SKM-1 treated with dmso at 0.1 percent for 144 hours (cell line): ENCODE measurements at regions not wholly inside any gene's neighbourhood (a gene's known extent, or its start where the extent isn't known, plus 50 kb on each side); places are given as distances from the start of the nearest gene placed in this dataset.
"Not testable (repeated sequence)": the region's sequence is repeated elsewhere in the genome, so short reads cannot be mapped to it uniquely, and the experiment has no call there.

Experiments used
- DNase-seq: peaks from one replicate; lab custom pipeline; 2025; ENCODE audit not compliant: unreplicated experiment; lab: John Stamatoyannopoulos, UW

- no peak for DNase-seq
Measured at GRCh38 chr5:90071656-90072055, 337.9 kb downstream of the CETN3 start.

GRCh38 chr5:90071066-90071465 lies 338.5 kb downstream of the CETN3 start:
- no peak for DNase-seq

GRCh38 chr5:90066920-90067319 lies 342.6 kb downstream of the CETN3 start:
- DNase-seq, result no peak

DNA sequence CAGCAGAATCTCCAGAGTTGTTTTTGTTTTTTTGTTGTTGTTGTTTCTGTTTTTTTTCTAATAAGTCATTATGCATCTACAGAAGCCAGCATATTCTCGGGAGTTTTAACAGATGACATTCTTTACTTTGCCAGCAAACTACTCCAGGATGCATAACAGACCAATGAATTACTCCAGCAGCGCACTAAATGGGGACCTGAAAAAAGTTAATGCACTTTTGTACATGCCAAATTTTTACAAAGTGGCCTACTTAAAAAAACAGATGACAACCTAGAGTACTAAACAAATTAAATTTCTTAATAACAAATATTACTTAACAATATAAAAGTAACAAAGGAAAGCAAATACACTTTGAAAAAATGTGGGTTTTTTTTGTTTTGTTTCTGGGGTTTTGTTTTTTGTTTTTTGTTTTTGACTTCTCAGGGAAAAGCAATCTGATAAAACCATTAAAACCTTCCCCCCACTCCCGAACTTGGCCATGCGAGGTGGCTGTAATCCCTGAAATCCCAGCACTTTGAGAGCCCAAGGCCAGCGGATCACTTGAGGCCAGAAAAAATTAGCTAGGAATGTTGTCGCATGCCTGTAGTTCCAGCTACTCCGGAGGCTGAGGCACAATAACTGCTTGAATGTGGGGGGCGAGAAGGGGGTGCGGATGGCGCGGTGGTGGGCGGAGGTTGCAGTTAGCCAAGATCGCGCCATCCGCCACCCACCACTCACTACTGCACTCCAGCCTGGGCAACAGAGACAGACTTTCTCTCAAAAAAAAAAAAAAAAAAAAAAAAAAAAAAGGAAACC lies 352.4 kb downstream of the CETN3 start:
- no peak for DNase-seq

- no peak for DNase-seq
Measured at GRCh38 chr5:90055831-90056328, 353.7 kb downstream of the CETN3 start.

DNA sequence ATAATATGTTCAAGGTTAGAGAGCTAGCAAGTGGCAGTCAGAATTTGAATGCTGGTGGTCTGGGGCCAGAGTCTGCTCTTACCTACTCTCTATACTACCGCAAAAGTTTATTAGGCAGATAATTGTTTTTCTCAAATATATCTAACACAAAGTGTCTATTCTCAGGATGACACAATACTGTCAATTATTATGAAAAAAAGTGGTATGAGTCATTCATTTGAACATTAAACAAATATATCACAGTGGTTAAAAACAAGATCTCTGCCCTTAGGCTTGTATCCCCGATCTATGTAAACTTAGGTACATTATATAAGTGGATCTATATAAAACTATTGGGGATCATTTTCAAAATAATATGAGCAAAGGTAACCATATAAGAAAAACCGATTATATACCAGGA lies 354.9 kb downstream of the CETN3 start:
- no peak for DNase-seq

DNA sequence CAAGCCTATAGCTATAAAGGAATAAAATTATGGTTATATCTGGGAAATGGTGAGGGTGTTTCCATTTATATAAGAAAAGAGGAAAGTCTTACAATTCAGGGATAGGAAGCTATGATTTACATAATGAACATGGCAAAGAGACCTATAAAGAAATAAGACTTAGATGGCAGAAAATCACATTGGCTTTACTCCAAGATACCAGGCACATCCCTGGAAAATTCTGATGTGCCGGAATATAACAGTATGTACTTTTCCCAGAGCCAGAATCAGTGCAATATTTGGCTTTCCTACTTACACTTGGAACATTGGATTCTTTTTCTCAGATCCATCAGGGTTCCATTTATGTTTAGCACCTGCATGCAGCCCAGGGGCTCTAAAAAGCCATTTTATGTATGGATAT lies 357.8 kb downstream of the CETN3 start:
- DNase-seq, result no peak

GRCh38 chr5:90050103-90050502 lies 359.5 kb downstream of the CETN3 start:
- DNase-seq, result no peak

- DNase-seq, result no peak
Measured at GRCh38 chr5:90047113-90047512, 362.4 kb downstream of the CETN3 start.

GRCh38 chr5:90040082-90040481 lies 369.5 kb downstream of the CETN3 start:
- DNase-seq, result not testable (repeated sequence)

DNA sequence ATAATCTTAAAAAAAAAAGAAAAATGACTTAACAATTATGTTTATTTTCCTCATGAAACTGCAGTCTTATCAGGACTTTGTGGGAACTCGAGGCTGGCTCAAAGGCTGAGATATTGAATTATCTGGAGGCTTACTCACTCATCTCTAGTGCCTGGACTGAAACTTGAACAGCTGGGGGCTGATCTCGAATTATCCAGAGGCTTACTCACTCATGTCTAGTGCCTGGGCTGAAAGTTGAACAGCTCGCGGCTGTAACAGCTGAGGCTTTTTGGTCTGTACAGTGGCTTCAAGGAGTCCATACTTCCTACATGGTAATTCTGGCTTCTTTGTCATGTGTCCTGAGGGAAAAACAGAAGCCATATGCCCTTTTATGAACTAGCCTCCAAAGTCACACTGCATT lies 371.9 kb downstream of the CETN3 start:
- DNase-seq, result no peak

DNA sequence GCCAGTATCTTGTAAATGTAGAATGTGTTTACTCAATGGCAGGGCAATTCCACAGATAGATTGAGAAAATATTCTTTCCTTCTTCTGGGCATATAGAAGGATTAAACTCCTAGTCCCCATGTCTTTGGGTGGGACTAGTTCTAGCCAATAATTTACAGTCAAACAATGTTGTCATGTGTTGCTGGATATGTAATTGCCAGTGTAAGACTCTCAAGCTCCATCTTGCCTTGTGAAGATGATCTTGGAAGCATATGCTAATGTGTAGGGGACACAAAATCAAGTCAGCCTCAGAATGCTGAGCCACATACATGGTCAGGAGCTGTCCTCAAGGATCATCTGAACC lies 386.9 kb downstream of the CETN3 start:
- DNase-seq, result no peak

DNA sequence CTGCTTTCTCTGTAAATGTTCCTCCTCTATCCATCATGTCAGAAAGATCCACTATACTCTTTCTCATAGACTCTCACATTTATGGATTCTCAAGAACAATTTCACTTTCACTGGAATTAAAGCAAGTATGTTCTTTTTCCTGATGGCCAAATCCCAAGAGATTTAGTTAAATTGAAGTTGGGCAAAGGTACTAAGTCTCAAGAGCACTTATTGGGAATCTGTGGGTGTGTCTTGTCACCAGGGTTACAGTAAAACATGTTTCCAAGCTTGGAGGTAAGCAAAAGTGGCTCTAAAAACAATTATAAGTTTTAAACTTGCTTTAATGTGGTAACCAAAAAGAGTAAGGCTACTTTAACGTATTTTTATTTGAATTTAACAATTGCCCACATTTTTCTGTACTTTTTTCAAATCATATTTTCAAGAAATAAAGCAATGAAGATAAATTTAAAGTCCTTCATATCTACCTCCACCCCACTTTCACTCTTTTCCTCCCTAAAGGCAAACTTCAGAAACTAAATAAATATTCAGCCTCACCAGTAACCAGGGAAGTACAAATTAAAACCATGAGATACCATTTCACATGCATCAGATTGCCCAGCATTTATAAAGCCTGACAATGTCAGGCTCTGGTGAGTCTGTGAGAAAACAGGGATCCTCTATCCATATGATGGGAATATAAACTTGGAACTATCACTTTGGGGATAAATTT lies 387.4 kb downstream of the CETN3 start:
- DNase-seq, result no peak

- DNase-seq, result peak; percentile 33
Measured at GRCh38 chr5:90020575-90021538, 388.7 kb downstream of the CETN3 start.

DNA sequence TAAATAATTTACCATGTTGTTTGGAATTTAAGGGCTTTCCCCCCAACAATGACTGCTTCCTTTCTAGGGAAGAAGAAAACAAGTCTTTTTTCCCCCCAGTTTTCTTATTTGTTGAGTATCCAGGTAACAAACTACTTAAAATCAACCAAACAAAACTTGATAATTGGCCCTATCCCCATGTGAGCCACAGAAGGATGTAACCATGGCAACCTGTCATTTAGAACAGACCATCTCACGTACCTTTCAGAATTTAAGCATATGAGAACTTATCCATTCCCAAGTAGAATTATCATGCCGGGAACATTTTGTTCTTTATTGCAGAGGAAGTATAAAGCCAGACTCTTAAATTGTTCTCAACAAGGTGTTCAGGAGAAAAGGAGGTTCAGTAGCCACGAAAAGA lies 392.3 kb downstream of the CETN3 start:
- DNase-seq, result no peak

GRCh38 chr5:90015584-90016018 lies 394.0 kb downstream of the CETN3 start:
- DNase-seq, result no peak

DNA sequence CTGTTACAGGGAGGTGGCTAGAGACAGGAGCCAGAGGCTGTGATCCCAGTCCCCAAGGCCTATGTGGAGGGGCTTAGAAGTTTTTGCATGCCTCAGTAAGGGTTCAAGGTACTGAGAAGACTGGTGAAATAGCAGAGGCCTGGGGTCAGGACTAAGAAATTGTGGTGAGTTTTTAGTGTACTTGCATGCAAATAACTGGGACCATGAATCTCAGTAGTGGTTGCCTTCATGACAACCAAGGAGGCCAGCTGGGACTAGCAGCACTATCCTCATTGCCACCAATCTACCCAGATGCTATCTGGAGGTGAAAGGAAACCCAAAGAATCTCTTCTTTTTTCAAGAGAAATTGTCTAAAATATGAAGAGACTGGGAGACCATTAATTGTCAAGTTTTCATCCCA lies 395.1 kb downstream of the CETN3 start:
- DNase-seq, result no peak

DNA sequence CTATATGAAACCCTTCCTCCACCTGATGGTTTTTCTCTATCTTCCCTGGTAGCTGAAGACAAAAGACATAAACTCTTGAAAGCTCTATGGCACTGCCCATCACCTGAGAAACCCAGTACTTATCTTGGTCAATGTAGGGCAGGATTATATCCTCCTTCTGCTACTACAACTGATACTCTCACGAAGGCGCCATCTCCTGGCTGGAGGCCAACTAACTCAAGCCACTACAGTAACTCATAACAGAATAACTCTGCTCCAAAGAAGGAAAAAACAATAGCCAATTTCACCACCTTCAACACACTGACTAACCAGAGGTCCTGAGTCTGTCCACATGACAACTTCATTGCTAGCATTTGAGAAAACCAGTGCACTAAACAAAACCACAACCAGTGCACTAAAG lies 409.2 kb downstream of the CETN3 start:
- no peak for DNase-seq

GRCh38 chr5:89998519-89999305 lies 410.8 kb downstream of the CETN3 start:
- DNase-seq, result no peak

DNA sequence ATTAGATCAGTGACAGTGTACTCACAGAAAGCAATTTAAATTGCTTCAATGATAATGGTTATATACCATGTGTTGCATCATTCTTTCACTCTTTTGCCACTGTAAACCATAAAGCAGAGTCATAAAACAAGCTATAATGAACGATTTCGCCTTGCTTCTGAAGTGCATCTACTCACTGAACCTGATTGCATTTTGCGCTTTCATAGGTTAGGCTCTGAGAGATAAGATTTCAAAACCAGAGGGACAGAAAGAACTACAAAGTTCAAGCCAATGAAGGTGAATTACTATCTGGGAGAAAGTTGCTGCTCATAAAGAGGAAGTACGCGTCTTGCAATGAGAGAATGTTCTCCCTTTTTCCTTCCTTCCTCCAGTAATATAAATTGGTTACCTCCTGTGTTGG lies 412.7 kb downstream of the CETN3 start:
- no peak for DNase-seq

GRCh38 chr5:89996335-89996734 lies 413.2 kb downstream of the CETN3 start:
- DNase-seq, result no peak
